Ishikawa (cell line): ENCODE measurements at regions not wholly inside any gene's neighbourhood (a gene's known extent, or its start where the extent isn't known, plus 50 kb on each side); places are given as distances from the start of the nearest gene placed in this dataset.

Source experiments
- CEBPB ChIP-seq: IDR thresholded peaks from 2 replicates; pipeline ENCODE4 v1.6.1; 2012
- CREB1 ChIP-seq: IDR thresholded peaks from 2 replicates; pipeline ENCODE4 v1.6.1; 2012; ENCODE audit warnings: low read depth
- EGR1 ChIP-seq: IDR thresholded peaks from 2 replicates; pipeline ENCODE4 v1.6.1; 2012
- EP300 ChIP-seq: IDR thresholded peaks from 2 replicates; pipeline ENCODE4 v1.6.1; 2012; ENCODE audit warnings: borderline replicate concordance
- FOXM1 ChIP-seq: IDR thresholded peaks from 2 replicates; pipeline ENCODE4 v1.6.1; 2012; ENCODE audit warnings: low read depth, borderline replicate concordance
- NFIC ChIP-seq: IDR thresholded peaks from 2 replicates; pipeline ENCODE4 v1.6.1; 2012
- RAD21 ChIP-seq: IDR thresholded peaks from 2 replicates; pipeline ENCODE4 v1.6.1; 2012; ENCODE audit warnings: low read depth
- TAF1 ChIP-seq: IDR thresholded peaks from 2 replicates; pipeline ENCODE4 v1.6.1; 2012; ENCODE audit warnings: low read depth, mild to moderate bottlenecking
- TCF12 ChIP-seq: IDR thresholded peaks from 2 replicates; pipeline ENCODE4 v1.6.1; 2012; ENCODE audit warnings: low read depth
- TEAD4 ChIP-seq: IDR thresholded peaks from 2 replicates; pipeline ENCODE4 v1.6.1; 2012
- YY1 ChIP-seq: IDR thresholded peaks from 2 replicates; pipeline ENCODE4 v1.6.1; 2012; ENCODE audit warnings: low read depth
- ZBTB7A ChIP-seq: IDR thresholded peaks from 2 replicates; pipeline ENCODE4 v1.6.1; 2012; ENCODE audit warnings: low read depth
- TF ChIP-seq, protein P1 (sequence below): IDR thresholded peaks from 2 replicates; pipeline ENCODE4 v1.6.1; 2012
- TF ChIP-seq, protein P2 (sequence below): IDR thresholded peaks from 2 replicates; pipeline ENCODE4 v1.6.1; 2012; ENCODE audit warnings: low read depth, mild to moderate bottlenecking
- TF ChIP-seq, protein P3 (sequence below): IDR thresholded peaks from 2 replicates; pipeline ENCODE4 v1.6.1; 2012

DNA sequence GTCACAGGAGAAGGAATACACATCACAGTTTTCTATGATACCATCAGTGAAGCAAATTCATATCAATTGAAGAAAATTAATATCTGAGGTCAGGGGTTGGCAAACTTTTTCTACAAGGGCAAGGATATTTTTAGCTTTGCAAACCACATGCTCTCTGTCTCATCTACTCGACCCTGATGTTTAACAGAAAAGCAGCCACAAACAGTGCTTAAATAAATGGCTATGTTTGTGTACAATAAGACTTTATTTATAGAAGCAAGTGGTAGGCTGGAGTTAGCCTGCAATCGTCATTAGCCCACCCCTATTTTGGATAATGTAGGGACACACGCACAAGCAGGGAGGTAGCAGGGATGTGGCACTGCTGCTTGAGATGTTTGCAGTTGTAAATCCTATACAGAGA lies 251.4 kb downstream of the CETN3 start:
- TF ChIP-seq TCF12 (no peak), CREB1 (no peak), TAF1 (no peak), NFIC (no peak), EP300 (no peak), CEBPB (no peak), TEAD4 (no peak)
- TF ChIP-seq, protein P1, sequence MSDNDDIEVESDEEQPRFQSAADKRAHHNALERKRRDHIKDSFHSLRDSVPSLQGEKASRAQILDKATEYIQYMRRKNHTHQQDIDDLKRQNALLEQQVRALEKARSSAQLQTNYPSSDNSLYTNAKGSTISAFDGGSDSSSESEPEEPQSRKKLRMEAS: no peak
- TF ChIP-seq, protein P2, sequence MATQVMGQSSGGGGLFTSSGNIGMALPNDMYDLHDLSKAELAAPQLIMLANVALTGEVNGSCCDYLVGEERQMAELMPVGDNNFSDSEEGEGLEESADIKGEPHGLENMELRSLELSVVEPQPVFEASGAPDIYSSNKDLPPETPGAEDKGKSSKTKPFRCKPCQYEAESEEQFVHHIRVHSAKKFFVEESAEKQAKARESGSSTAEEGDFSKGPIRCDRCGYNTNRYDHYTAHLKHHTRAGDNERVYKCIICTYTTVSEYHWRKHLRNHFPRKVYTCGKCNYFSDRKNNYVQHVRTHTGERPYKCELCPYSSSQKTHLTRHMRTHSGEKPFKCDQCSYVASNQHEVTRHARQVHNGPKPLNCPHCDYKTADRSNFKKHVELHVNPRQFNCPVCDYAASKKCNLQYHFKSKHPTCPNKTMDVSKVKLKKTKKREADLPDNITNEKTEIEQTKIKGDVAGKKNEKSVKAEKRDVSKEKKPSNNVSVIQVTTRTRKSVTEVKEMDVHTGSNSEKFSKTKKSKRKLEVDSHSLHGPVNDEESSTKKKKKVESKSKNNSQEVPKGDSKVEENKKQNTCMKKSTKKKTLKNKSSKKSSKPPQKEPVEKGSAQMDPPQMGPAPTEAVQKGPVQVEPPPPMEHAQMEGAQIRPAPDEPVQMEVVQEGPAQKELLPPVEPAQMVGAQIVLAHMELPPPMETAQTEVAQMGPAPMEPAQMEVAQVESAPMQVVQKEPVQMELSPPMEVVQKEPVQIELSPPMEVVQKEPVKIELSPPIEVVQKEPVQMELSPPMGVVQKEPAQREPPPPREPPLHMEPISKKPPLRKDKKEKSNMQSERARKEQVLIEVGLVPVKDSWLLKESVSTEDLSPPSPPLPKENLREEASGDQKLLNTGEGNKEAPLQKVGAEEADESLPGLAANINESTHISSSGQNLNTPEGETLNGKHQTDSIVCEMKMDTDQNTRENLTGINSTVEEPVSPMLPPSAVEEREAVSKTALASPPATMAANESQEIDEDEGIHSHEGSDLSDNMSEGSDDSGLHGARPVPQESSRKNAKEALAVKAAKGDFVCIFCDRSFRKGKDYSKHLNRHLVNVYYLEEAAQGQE: no peak

DNA sequence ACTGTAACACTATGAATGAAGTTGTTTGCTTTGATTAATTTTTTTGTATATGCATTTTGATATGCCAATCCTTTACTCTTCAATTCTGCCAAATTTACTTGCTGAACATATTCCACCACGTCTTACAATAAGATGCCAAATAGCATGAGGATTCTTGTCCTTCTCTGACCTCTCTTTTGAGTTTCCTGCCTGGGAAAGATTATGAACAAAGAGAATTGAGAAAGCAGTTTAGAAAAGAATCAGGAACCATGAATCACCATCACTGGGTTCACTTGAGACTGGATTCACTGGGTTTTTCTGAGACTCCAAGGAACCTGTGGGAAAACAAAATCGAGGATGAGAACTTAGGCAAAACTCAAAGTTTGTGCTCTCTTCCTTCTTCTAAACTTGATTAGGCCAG lies 256.5 kb downstream of the CETN3 start:
- no peak for TF ChIP-seq TEAD4
- TF ChIP-seq, protein P2: no peak
- TF ChIP-seq EGR1: no peak
- TF ChIP-seq CEBPB: no peak
- TF ChIP-seq CREB1: no peak
- TF ChIP-seq RAD21: no peak
- no peak for TF ChIP-seq FOXM1
- TF ChIP-seq, protein P1: no peak
- TF ChIP-seq YY1: no peak
- no peak for TF ChIP-seq NFIC
- TF ChIP-seq ZBTB7A: no peak
- TF ChIP-seq TAF1: no peak
- no peak for TF ChIP-seq EP300
- TF ChIP-seq, protein P3, sequence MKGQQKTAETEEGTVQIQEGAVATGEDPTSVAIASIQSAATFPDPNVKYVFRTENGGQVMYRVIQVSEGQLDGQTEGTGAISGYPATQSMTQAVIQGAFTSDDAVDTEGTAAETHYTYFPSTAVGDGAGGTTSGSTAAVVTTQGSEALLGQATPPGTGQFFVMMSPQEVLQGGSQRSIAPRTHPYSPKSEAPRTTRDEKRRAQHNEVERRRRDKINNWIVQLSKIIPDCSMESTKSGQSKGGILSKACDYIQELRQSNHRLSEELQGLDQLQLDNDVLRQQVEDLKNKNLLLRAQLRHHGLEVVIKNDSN: no peak
- TF ChIP-seq TCF12: no peak

DNA sequence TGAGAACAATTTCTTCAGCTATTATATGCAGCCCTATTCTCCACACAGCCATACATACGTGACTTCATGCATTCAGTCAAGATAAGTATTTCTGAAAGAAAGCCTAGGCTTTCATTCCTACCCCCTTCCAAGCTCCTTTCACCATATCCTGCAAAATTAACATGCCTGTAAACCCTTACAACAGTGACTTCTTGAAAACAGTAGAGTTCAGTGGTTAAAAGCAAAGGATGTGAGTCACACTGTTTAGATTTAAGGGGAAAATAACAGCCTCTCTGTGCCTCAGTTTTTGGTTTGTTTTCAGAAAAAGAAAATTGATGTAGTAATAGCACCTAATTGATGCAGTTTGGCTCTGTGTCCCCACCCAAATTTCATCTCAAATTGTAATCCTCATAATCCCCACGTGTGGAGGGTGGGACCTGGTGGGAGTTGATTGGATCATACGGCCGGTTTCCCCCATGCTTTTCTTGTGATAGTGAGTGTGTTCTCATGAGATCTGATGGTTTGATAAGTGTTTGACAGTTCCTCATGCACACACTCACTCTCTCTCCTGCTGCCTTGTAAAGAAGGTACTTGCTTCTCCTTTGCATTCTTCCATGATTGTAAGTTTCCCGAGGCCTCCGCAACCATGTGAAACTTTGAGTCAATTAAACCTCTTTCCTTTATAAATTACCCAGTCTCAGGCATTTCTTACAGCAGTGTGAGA lies 264.8 kb downstream of the CETN3 start:
- TF ChIP-seq TEAD4 (no peak), FOXM1 (no peak), ZBTB7A (no peak), RAD21 (no peak), YY1 (no peak), EP300 (no peak), CEBPB (no peak), CREB1 (no peak)
- TF ChIP-seq, protein P1: no peak
- TF ChIP-seq, protein P2: no peak

DNA sequence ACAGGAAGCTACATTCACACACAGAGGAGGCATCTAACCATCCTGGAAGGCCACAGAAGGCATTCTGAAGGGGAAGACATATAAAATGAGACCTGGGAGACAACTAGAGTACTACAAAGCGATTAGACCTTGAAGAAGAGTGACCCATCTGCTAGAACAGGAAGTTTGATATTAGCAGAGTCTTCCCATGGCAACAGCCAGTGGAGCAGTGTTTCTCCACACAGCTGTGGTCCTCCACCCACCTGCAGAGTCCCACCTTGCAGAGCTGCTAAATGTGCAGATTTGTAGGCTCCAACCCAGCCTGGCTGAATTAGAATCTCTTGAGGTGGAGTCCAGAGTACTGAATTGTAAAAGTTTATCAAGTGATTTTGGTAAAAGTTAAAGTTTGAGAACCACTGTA lies 267.0 kb downstream of the CETN3 start:
- no peak for TF ChIP-seq TAF1
- TF ChIP-seq ZBTB7A: no peak
- TF ChIP-seq, protein P1: no peak
- TF ChIP-seq TEAD4: no peak
- no peak for TF ChIP-seq CEBPB
- TF ChIP-seq TCF12: no peak

DNA sequence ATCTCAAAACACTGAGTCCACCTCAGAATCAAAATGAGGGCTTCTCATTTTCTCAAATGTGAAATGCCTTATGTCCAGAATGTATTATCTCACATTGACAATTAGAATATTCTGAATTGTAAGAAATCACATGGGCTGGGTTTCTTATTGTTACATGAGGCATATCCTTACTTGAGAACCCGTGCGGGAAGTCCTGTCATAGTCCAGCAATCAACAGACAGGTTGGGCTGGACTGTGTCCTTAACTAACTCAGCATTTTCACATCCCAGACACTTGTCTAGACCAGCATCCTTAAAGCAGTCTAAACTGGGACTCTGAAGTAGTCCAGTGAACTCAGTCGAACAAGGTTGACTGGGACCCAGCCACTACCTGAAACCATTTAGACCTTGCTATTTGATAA lies 267.6 kb downstream of the CETN3 start:
- TF ChIP-seq CREB1 (no peak), TAF1 (no peak), YY1 (no peak), TCF12 (no peak), TEAD4 (no peak)
- TF ChIP-seq, protein P3: no peak
